Panc1 (cell line): ENCODE measurements at regions not wholly inside any gene's neighbourhood (a gene's known extent, or its start where the extent isn't known, plus 50 kb on each side); places are given as distances from the start of the nearest gene placed in this dataset.
"Not testable (repeated sequence)": the region's sequence is repeated elsewhere in the genome, so short reads cannot be mapped to it uniquely, and the experiment has no call there.

Source experiments
- ATAC-seq: fragments of 200-7000 bp; cut with Tn5 transposase; 2 replicates; pipeline ENCODE4 v1.9.1; 2020; ENCODE audit warnings: mild to moderate bottlenecking, moderate library complexity
- BruUV-seq: library from RNA; stranded (reverse); fragments of 400-500 nt; replicated peaks from 2 replicates; lab custom pipeline; 2021; lab: Mats Ljungman, UMichigan
- CTCF ChIA-PET: fragments of 300-600 bp; sonication (Branson Sonifier 250); formaldehyde crosslinking; loops from one replicate; lab custom pipeline; 2022; ENCODE audit warnings: antibody characterized with exemption; lab: Charles Lee
- POLR2A ChIA-PET: fragments of 300-600 bp; sonication (Branson Sonifier 250); formaldehyde crosslinking; loops from one replicate; lab custom pipeline; 2022; ENCODE audit warnings: antibody characterized with exemption; lab: Charles Lee
- DNase-seq: peaks from one replicate; pipeline ENCODE4 v3.0.0-alpha.2; 2010; ENCODE audit warnings: low read depth, low spot score
- H3K27ac ChIP-seq: 2 replicates; pipeline ENCODE4 v1.5.1; 2011; ENCODE audit warnings: mild to moderate bottlenecking, low read length, inconsistent platforms
- H3K27me3 ChIP-seq: fragments of 200-500 bp; sonication (Bioruptor generic); 2 replicates; pipeline ENCODE4 v1.6.0; 2014; ENCODE audit warnings: low read length, inconsistent platforms; ENCODE audit not compliant: control insufficient read depth, insufficient read depth
- H3K36me3 ChIP-seq: fragments of 200-500 bp; sonication (Bioruptor generic); 2 replicates; pipeline ENCODE4 v1.5.1; 2014; ENCODE audit warnings: inconsistent platforms, mild to moderate bottlenecking, low read length, moderate library complexity; ENCODE audit not compliant: control insufficient read depth, insufficient read depth
- H3K4me1 ChIP-seq: 2 replicates; pipeline ENCODE4 v1.5.1; 2011; ENCODE audit warnings: inconsistent platforms, mild to moderate bottlenecking, low read length, moderate library complexity; ENCODE audit not compliant: control insufficient read depth, insufficient read depth
- H3K4me3 ChIP-seq, 2 experiments: 2 replicates each; pipeline ENCODE4 v1.5.1; 2011 to 2012; ENCODE audit warnings: low read depth in 2 of 2, low read length in 2 of 2, mild to moderate bottlenecking in 2 of 2, inconsistent platforms in 1 of 2, moderate library complexity in 1 of 2
- H3K9me3 ChIP-seq: fragments of 200-500 bp; sonication (Bioruptor generic); 2 replicates; pipeline ENCODE4 v1.5.1; 2014; ENCODE audit warnings: low read depth, mild to moderate bottlenecking, inconsistent platforms, low read length, moderate library complexity; ENCODE audit not compliant: control insufficient read depth, insufficient read depth
- CTCF ChIP-seq: fragments of 450-650 bp; IDR thresholded peaks from 2 replicates; pipeline ENCODE4 v1.5.1; 2017; ENCODE audit warnings: mild to moderate bottlenecking
- POLR2AphosphoS5 ChIP-seq: IDR thresholded peaks from 2 replicates; pipeline ENCODE4 v1.6.1; 2012; ENCODE audit warnings: mild to moderate bottlenecking, low read depth, low read length, moderate library complexity
- SIN3A ChIP-seq: IDR thresholded peaks from 2 replicates; pipeline ENCODE4 v1.6.1; 2012; ENCODE audit warnings: low read depth, mild to moderate bottlenecking, low read length, moderate library complexity, borderline replicate concordance; ENCODE audit not compliant: insufficient read depth
- TCF7L2 ChIP-seq: IDR thresholded peaks from 2 replicates; pipeline ENCODE4 v1.6.1; 2011; ENCODE audit warnings: mild to moderate bottlenecking, low read depth, low read length, inconsistent platforms
- in situ Hi-C: cut with HindIII; loops from 2 replicates; pipeline ENCODE4 v1.10.0; 2016; ENCODE audit warnings: low sequenced_read_pairs, low pct_unique_long_range_greater_than_20kb
- intact Hi-C: fragments of 100-400 bp; cut with micrococcal nuclease; formaldehyde crosslinking; loops from one replicate; pipeline ENCODE4 v1.10.0; 2022; ENCODE audit not compliant: unreplicated experiment
- TF ChIP-seq, protein P1 (sequence below), 2 experiments: IDR thresholded peaks; 2 replicates each; pipeline ENCODE4 v1.6.1; 2011 to 2012; ENCODE audit warnings: low read depth in 2 of 2, control low read depth in 1 of 2, low read length in 1 of 2, mild to moderate bottlenecking in 1 of 2, moderate library complexity in 1 of 2; ENCODE audit not compliant: insufficient read depth in 1 of 2

DNA sequence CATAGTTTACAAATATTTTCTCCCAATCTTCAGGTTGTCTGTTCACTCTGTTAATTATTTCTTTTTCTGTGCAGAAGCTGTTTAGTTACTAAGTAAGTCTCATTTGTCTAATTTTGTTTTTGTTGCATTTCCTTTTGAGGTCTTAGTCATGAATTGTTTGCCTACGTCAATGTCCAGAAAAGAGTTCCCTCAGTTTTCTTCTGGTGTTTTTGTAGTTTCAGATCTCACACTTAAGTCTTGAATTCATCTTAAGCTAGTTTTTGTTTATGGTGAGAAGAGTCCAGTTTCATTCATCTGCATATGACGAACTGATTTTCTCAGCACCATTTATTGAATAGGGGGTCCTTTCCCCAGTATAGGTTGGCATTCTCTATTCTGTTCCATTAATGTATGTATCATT, 1252.2 kb upstream of the TMEFF2 start:
- in situ Hi-C loops (no loop called here), intact Hi-C loops (no loop called here)
- DNase-seq, result no peak
- CTCF ChIA-PET, result interaction anchor here (0.6 kb wide), 1 partner anchor 30 kb away, joined by 3 read pairs; no protein-coding TSS in a partner anchor
- H3K36me3 ChIP-seq, result no peaks in the 10 kb centered on the region
- H3K4me1 ChIP-seq, result no peaks in the 10 kb centered on the region
- no peaks in the 10 kb centered on the region for H3K27me3 ChIP-seq
- ATAC-seq, result no peak
- TF ChIP-seq CTCF, result no peak
- no peak for TF ChIP-seq POLR2AphosphoS5
- TF ChIP-seq, protein P1, sequence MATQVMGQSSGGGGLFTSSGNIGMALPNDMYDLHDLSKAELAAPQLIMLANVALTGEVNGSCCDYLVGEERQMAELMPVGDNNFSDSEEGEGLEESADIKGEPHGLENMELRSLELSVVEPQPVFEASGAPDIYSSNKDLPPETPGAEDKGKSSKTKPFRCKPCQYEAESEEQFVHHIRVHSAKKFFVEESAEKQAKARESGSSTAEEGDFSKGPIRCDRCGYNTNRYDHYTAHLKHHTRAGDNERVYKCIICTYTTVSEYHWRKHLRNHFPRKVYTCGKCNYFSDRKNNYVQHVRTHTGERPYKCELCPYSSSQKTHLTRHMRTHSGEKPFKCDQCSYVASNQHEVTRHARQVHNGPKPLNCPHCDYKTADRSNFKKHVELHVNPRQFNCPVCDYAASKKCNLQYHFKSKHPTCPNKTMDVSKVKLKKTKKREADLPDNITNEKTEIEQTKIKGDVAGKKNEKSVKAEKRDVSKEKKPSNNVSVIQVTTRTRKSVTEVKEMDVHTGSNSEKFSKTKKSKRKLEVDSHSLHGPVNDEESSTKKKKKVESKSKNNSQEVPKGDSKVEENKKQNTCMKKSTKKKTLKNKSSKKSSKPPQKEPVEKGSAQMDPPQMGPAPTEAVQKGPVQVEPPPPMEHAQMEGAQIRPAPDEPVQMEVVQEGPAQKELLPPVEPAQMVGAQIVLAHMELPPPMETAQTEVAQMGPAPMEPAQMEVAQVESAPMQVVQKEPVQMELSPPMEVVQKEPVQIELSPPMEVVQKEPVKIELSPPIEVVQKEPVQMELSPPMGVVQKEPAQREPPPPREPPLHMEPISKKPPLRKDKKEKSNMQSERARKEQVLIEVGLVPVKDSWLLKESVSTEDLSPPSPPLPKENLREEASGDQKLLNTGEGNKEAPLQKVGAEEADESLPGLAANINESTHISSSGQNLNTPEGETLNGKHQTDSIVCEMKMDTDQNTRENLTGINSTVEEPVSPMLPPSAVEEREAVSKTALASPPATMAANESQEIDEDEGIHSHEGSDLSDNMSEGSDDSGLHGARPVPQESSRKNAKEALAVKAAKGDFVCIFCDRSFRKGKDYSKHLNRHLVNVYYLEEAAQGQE (IDR thresholded peaks at IDR 0.05; ENCODE audit: insufficient read depth in 1 of 2, low read depth in 2 of 2, low read length in 1 of 2), result no peak
- no peak for TF ChIP-seq SIN3A
- no peak for TF ChIP-seq TCF7L2
- no peak overlapping the region for H3K27ac ChIP-seq
- POLR2A ChIA-PET, result no interaction called here
- BruUV-seq, result no TSS peak
- no peak overlapping the region for H3K4me3 ChIP-seq
- no peaks in the 10 kb centered on the region for H3K9me3 ChIP-seq

DNA sequence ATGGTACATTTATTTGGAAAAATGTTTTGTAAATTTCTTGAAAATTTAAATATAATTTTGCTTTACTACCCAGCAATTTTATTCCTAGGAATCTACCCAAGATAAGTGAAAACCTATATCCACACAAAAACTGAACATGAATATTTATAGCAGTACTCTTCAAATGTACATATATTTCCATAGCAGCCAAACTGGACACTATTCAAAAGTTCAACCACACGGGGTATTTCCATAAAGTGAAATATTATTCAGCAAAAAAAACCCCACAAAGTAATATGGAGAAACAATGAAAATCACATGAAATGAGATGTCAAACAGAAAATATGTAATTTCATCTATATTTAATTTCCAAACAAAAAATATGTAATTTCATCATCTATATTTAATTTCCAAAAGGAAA, 1247.6 kb upstream of the TMEFF2 start:
- in situ Hi-C loops (no loop called here), intact Hi-C loops (no loop called here)
- Histone ChIP-seq H3K9me3 (no peaks in the 10 kb centered on the region), H3K27ac (no peak overlapping the region), H3K27me3 (no peaks in the 10 kb centered on the region), H3K4me3 (no peak overlapping the region), H3K4me1 (no peaks in the 10 kb centered on the region), H3K36me3 (no peaks in the 10 kb centered on the region)
- no peak for DNase-seq
- ChIA-PET POLR2A (no interaction called here), CTCF (no interaction called here)
- TF ChIP-seq SIN3A, result no peak
- TF ChIP-seq POLR2AphosphoS5, result no peak
- ATAC-seq, result no peak
- BruUV-seq, result no TSS peak

- no peaks in the 10 kb centered on the region for H3K27me3 ChIP-seq
- no peak for DNase-seq
- no peak overlapping the region for H3K27ac ChIP-seq
- in situ Hi-C loops (no loop called here), intact Hi-C loops (no loop called here)
- ChIA-PET POLR2A (interaction anchor here (0.5 kb wide), 1 partner anchor 22 kb away, joined by 3 read pairs; no protein-coding TSS in a partner anchor), CTCF (no interaction called here)
- H3K4me3 ChIP-seq, result no peak overlapping the region
- H3K9me3 ChIP-seq, result no peaks in the 10 kb centered on the region
- no peaks in the 10 kb centered on the region for H3K36me3 ChIP-seq
- TF ChIP-seq CTCF, result no peak
- no peak for TF ChIP-seq SIN3A
- TF ChIP-seq POLR2AphosphoS5, result no peak
- TF ChIP-seq, protein P1 (IDR thresholded peaks at IDR 0.05; ENCODE audit: insufficient read depth in 1 of 2, low read depth in 2 of 2, low read length in 1 of 2), result no peak
- no peak for TF ChIP-seq TCF7L2
- no TSS peak for BruUV-seq
- no peaks in the 10 kb centered on the region for H3K4me1 ChIP-seq
- no peak for ATAC-seq
Observed at GRCh38 chr2:193428336-193428818, 1233.6 kb upstream of the TMEFF2 start.

DNA sequence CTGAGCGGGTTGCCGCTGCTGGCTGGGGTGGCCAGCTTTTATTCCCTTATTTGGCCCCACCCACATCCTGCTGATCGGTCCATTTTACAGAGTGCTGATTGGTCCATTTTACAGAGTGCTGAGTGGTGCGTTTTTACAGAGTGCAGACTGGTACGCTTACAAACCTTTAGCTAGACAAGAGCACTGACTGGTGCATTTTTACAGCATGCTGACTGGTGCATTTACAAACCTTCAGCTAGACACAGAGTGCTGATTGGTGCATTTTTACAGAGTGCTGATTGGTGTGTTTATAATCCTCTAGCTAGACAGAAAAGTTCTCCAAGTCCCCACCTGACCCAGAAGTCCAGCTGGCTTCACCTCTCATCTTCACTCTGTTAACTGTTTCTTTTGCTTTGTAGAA, 1217.6 kb upstream of the TMEFF2 start:
- ATAC-seq, H3K27me3 ChIP-seq, BruUV-seq, H3K36me3 ChIP-seq, H3K27ac ChIP-seq, in situ Hi-C loops, POLR2A ChIA-PET, H3K4me1 ChIP-seq, DNase-seq, H3K4me3 ChIP-seq, H3K9me3 ChIP-seq, intact Hi-C loops, CTCF ChIA-PET: not testable (repeated sequence)
